CD4-positive, CD25-positive, alpha-beta regulatory T cell (primary cell): ENCODE measurements at regions not wholly inside any gene's neighbourhood (a gene's known extent, or its start where the extent isn't known, plus 50 kb on each side); places are given as distances from the start of the nearest gene placed in this dataset.
A peak's percentile ranks its signal among the peaks of the same experiment; 100 is the strongest.
"Not testable (repeated sequence)": the region's sequence is repeated elsewhere in the genome, so short reads cannot be mapped to it uniquely, and the experiment has no call there.

ENCODE experiments used
- ATAC-seq, 2 donors: fragments of 150-1000 bp; cut with Tn5 transposase; one replicate each; pipeline ENCODE4 v1.10.0; 2021; ENCODE audit warnings: low read depth in 2 of 2, moderate number of reproducible peaks in 2 of 2, moderate library complexity in 1 of 2
- DNase-seq, 3 donors: peaks; one replicate each; pipeline versions ENCODE4 v3.0.0 to v3.0.0-alpha.2; 2012 to 2022; ENCODE audit warnings: mixed read lengths in 1 of 3
- H3K27ac ChIP-seq: one replicate; pipeline ENCODE4 v1.7.0; 2013; ENCODE audit warnings: mild to moderate bottlenecking, low read length; ENCODE audit not compliant: insufficient read depth, poor library complexity, severe bottlenecking
- H3K27me3 ChIP-seq: one replicate; pipeline ENCODE4 v1.7.0; 2013; ENCODE audit warnings: low read length; ENCODE audit not compliant: control insufficient read depth, insufficient read depth
- H3K36me3 ChIP-seq: one replicate; pipeline ENCODE4 v1.7.0; 2013; ENCODE audit warnings: mild to moderate bottlenecking, low read length, moderate library complexity; ENCODE audit not compliant: control insufficient read depth, insufficient read depth
- H3K4me1 ChIP-seq: 2 replicates; pipeline ENCODE4 v1.7.0; 2013; ENCODE audit warnings: mild to moderate bottlenecking, low read length; ENCODE audit not compliant: insufficient read depth, control insufficient read depth, poor library complexity, severe bottlenecking
- H3K4me3 ChIP-seq: one replicate; pipeline ENCODE4 v1.7.0; 2013; ENCODE audit warnings: low read depth, mild to moderate bottlenecking, low read length, moderate library complexity
- H3K9me3 ChIP-seq, 2 experiments: 1 replicate in 1 of 2; 2 replicates in 1 of 2; pipeline ENCODE4 v1.7.0; 2013; ENCODE audit warnings: low read length in 2 of 2, mild to moderate bottlenecking in 1 of 2, moderate library complexity in 1 of 2; ENCODE audit not compliant: control insufficient read depth in 2 of 2
- H3K27ac Mint-ChIP-seq, 3 donors: one replicate each; pipeline ENCODE4 v1.8.0; 2020 to 2022; ENCODE audit warnings: mild to moderate bottlenecking in 3 of 3, mixed read lengths in 3 of 3, moderate library complexity in 2 of 3
- H3K27me3 Mint-ChIP-seq: one replicate; pipeline ENCODE4 v1.8.0; 2022; ENCODE audit warnings: mild to moderate bottlenecking, mixed read lengths
- H3K36me3 Mint-ChIP-seq: one replicate; pipeline ENCODE4 v1.8.0; 2020; ENCODE audit warnings: mixed read lengths
- H3K4me1 Mint-ChIP-seq, 4 donors: one replicate each; pipeline ENCODE4 v1.8.0; 2020 to 2022; ENCODE audit warnings: mixed read lengths in 4 of 4, mild to moderate bottlenecking in 1 of 4
- H3K4me3 Mint-ChIP-seq, 4 donors: one replicate each; pipeline ENCODE4 v1.8.0; 2020 to 2022; ENCODE audit warnings: mild to moderate bottlenecking in 4 of 4, mixed read lengths in 4 of 4, moderate library complexity in 3 of 4
- H3K9me3 Mint-ChIP-seq, 7 donors: one replicate each; pipeline ENCODE4 v1.8.0; 2020 to 2022; ENCODE audit warnings: mixed read lengths in 7 of 7, mild to moderate bottlenecking in 3 of 7, moderate library complexity in 2 of 7

DNA sequence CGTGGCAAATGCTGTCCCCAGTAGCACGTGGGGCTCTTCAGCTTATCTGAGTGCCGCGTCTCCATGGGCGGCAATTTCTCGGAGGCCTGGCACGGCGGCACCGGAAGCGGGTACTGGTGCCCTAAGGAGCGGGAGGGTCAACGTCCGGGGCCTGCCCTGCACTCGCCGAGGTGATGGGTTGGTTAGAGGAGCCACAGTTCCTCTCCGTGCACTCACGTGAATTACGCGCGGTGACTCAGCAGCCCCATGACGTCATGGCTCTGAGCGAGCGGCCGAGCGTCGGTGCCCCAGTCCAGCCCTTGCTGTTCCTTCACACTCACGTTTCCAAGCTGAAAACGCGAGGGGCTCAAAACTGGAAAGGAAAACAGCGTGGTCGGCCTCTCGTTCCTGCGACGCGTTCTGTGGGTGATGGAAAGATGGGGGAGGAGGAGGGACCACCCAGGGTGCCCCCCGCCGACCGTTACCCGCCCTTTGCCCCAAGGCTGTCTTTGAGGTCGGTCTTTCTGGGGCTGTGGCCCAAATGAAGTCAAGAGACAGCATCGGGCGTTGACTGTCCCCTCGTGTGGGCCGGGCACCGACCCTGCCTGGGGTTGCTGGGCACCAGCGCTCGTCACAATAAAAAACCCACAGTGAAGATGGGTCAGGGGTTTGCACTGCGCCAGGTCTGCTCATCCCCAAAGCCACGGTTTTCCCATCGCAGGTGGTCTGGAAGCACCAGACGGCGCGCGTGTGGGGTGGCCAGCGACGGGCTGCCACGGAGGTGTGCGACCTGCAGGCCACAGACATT lies 70.4 kb upstream of the CFAP46 start:
- no peaks in the 10 kb centered on the region for H3K36me3 Mint-ChIP-seq
- H3K27ac Mint-ChIP-seq, result no peak overlapping the region
- ATAC-seq, result no peak
- H3K4me3 Mint-ChIP-seq, result no peak overlapping the region
- H3K27me3 Mint-ChIP-seq, result peaks cover 5% of the 10 kb centered on the region
- H3K36me3 ChIP-seq, result no peaks in the 10 kb centered on the region
- no peaks in the 10 kb centered on the region for H3K9me3 Mint-ChIP-seq
- DNase-seq, result no peak
- no peak overlapping the region for H3K27ac ChIP-seq
- H3K27me3 ChIP-seq, result no peaks in the 10 kb centered on the region
- H3K4me1 ChIP-seq, result no peaks in the 10 kb centered on the region
- H3K4me3 ChIP-seq, result no peak overlapping the region
- no peaks in the 10 kb centered on the region for H3K9me3 ChIP-seq
- no peaks in the 10 kb centered on the region for H3K4me1 Mint-ChIP-seq

GRCh38 chr10:133011882-133012281 lies 69.5 kb upstream of the CFAP46 start:
- Mint-ChIP-seq H3K36me3 (no peaks in the 10 kb centered on the region), H3K27ac (no peak overlapping the region), H3K9me3 (no peaks in the 10 kb centered on the region), H3K4me1 (no peaks in the 10 kb centered on the region), H3K27me3 (peaks cover 5% of the 10 kb centered on the region), H3K4me3 (no peak overlapping the region)
- Histone ChIP-seq H3K4me3 (no peak overlapping the region), H3K27ac (no peak overlapping the region), H3K36me3 (no peaks in the 10 kb centered on the region), H3K27me3 (no peaks in the 10 kb centered on the region), H3K9me3 (no peaks in the 10 kb centered on the region), H3K4me1 (no peaks in the 10 kb centered on the region)
- ATAC-seq (no peak), DNase-seq (no peak)

GRCh38 chr10:133011393-133011792 lies 69.0 kb upstream of the CFAP46 start:
- H3K36me3 Mint-ChIP-seq, H3K27me3 Mint-ChIP-seq, DNase-seq, H3K9me3 Mint-ChIP-seq, H3K4me1 ChIP-seq, H3K4me1 Mint-ChIP-seq, H3K36me3 ChIP-seq, H3K27ac ChIP-seq, H3K27me3 ChIP-seq, H3K9me3 ChIP-seq, ATAC-seq, H3K4me3 ChIP-seq, H3K4me3 Mint-ChIP-seq, H3K27ac Mint-ChIP-seq: not testable (repeated sequence)

GRCh38 chr10:133010843-133011179 lies 68.4 kb upstream of the CFAP46 start:
- H3K4me1 Mint-ChIP-seq, H3K27me3 Mint-ChIP-seq, H3K9me3 ChIP-seq, H3K4me3 Mint-ChIP-seq, ATAC-seq, H3K27me3 ChIP-seq, H3K9me3 Mint-ChIP-seq, H3K36me3 Mint-ChIP-seq, H3K4me1 ChIP-seq, H3K27ac Mint-ChIP-seq, H3K27ac ChIP-seq, H3K36me3 ChIP-seq, DNase-seq, H3K4me3 ChIP-seq: not testable (repeated sequence)

GRCh38 chr10:133010095-133010842 lies 67.9 kb upstream of the CFAP46 start:
- peaks cover 5% of the 10 kb centered on the region for H3K27me3 Mint-ChIP-seq
- no peaks in the 10 kb centered on the region for H3K9me3 Mint-ChIP-seq
- Histone ChIP-seq H3K27me3 (no peaks in the 10 kb centered on the region), H3K4me3 (no peak overlapping the region), H3K36me3 (no peaks in the 10 kb centered on the region), H3K9me3 (no peaks in the 10 kb centered on the region), H3K27ac (no peak overlapping the region), H3K4me1 (no peaks in the 10 kb centered on the region)
- H3K36me3 Mint-ChIP-seq, result no peaks in the 10 kb centered on the region
- DNase-seq (peak in 1 of 3 donors; percentile 3), ATAC-seq (no peak)
- no peak overlapping the region for H3K4me3 Mint-ChIP-seq
- H3K4me1 Mint-ChIP-seq, result no peaks in the 10 kb centered on the region
- no peak overlapping the region for H3K27ac Mint-ChIP-seq

GRCh38 chr10:133009218-133009950 lies 67.0 kb upstream of the CFAP46 start:
- DNase-seq, result no peak
- no peak overlapping the region for H3K27ac ChIP-seq
- H3K27me3 ChIP-seq, result no peaks in the 10 kb centered on the region
- no peaks in the 10 kb centered on the region for H3K9me3 ChIP-seq
- Mint-ChIP-seq H3K9me3 (no peaks in the 10 kb centered on the region), H3K36me3 (no peaks in the 10 kb centered on the region), H3K4me1 (no peaks in the 10 kb centered on the region), H3K27me3 (peaks cover 5% of the 10 kb centered on the region), H3K4me3 (no peak overlapping the region), H3K27ac (no peak overlapping the region)
- H3K4me3 ChIP-seq, result no peak overlapping the region
- H3K4me1 ChIP-seq, result no peaks in the 10 kb centered on the region
- no peak for ATAC-seq
- H3K36me3 ChIP-seq, result no peaks in the 10 kb centered on the region

DNA sequence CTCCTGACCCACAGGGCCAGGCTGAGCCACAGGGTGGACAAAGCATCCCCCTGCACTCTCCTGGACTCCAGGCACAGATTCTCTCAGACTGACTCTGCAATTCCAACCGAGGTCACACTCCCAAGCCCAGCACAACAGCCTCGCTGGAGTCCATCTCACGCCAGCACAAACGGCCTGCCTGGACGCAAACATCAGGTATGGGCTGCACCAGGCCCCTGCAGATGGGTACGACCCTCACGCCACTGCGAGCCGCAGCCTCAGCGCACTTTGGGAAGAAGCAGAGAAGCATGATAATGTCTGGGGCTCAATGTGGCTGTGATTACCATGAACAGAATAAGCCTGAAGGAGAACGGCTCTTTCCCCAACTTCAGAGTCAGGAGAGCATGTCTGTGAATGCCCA lies 66.4 kb upstream of the CFAP46 start:
- H3K27me3 Mint-ChIP-seq, result peaks cover 5% of the 10 kb centered on the region
- Histone ChIP-seq H3K27me3 (no peaks in the 10 kb centered on the region), H3K27ac (no peak overlapping the region), H3K4me3 (no peak overlapping the region), H3K4me1 (no peaks in the 10 kb centered on the region), H3K9me3 (no peaks in the 10 kb centered on the region), H3K36me3 (no peaks in the 10 kb centered on the region)
- H3K9me3 Mint-ChIP-seq, result no peaks in the 10 kb centered on the region
- H3K4me3 Mint-ChIP-seq, result no peak overlapping the region
- DNase-seq (no peak), ATAC-seq (no peak)
- no peaks in the 10 kb centered on the region for H3K4me1 Mint-ChIP-seq
- no peaks in the 10 kb centered on the region for H3K36me3 Mint-ChIP-seq
- no peak overlapping the region for H3K27ac Mint-ChIP-seq
